Loucy (cell line): ENCODE measurements at regions not wholly inside any gene's neighbourhood (a gene's known extent, or its start where the extent isn't known, plus 50 kb on each side); places are given as distances from the start of the nearest gene placed in this dataset.

ENCODE experiments used
- CTCF ChIP-seq: fragments of 200-600 bp; sonication (generic); conservative IDR thresholded peaks from 2 replicates; pipeline ENCODE4 v1.5.1; 2014; ENCODE audit warnings: mild to moderate bottlenecking, antibody characterized with exemption, low read length
- EZH2phosphoT487 ChIP-seq: fragments of 200-600 bp; IDR thresholded peaks from 2 replicates; pipeline ENCODE4 v1.6.1; 2018; ENCODE audit warnings: antibody characterized with exemption, mild to moderate bottlenecking, moderate library complexity, borderline replicate concordance

GRCh38 chr18:39497821-39498220 is 1932.2 kb upstream of the CELF4 start:
- TF ChIP-seq CTCF (no peak), EZH2phosphoT487 (no peak)
